GM19438 (cell line): ENCODE measurements at regions not wholly inside any gene's neighbourhood (a gene's known extent, or its start where the extent isn't known, plus 50 kb on each side); places are given as distances from the start of the nearest gene placed in this dataset.
"Not testable (repeated sequence)": the region's sequence is repeated elsewhere in the genome, so short reads cannot be mapped to it uniquely, and the experiment has no call there.

Experiments
- ATAC-seq: cut with Tn5 transposase; IDR thresholded peaks from one replicate; pipeline ENCODE4 v1.9.1; 2021; ENCODE audit warnings: low read depth; ENCODE audit not compliant: unreplicated experiment

DNA sequence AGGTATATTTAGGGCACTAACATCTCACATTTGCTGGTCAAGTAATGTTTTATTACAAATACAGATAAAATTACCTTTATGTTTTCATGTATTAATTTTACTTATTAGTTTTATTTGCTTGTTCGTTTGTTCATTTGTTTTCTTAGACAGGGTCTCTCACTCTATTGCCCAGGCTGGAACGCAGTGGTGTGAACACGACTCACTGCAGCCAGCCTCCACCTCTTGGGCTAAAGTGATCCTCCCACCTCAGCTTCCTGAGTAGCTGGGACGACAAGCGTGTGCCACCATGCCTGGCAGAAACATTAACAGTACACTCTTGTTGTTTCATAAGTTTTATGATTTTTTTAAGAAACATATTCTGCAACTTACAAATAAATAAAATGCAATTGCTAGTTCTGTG, 123.2 kb downstream of the ZNF608 start:
- ATAC-seq: no peak

DNA sequence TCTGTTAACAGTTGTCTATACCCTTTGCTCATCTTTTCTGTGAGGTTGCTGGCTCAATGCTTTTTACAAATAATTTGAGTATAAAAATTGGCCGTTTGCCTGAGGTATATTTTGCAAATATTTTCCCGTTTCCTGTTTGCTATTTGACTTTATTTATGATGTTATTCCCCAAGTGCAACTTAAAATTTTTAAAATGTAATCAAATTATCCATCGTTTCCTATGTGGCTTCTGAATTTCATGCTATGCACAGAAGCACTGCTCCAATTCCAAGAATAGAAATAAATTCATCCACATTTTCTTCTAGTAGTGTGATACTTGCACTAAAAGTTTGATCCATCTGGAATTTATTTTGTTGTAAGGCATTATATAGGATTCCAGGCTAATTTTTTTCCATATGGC, 123.6 kb downstream of the ZNF608 start:
- ATAC-seq: no peak

- ATAC-seq: no peak
Observed at GRCh38 chr5:124621279-124621678, 125.2 kb downstream of the ZNF608 start.

DNA sequence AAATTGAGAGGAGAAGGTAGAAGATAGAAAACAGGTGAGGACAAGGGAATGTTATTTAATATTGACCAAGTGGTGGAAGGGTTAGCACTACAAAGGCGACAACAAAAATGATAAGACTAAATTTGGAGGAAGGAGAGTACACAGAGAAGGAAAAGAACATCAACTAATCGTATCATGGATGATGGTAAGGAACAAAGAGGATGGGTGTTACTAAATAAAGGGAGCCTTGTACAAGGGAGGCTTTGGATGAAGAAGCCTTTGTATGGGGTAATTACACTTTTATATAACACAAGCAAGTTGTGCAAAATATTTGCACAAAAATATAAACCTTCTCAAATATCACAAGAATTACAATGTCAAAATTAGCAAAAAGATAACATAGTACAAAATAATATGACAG, 125.7 kb downstream of the ZNF608 start:
- no peak for ATAC-seq

GRCh38 chr5:124619121-124619520, 127.3 kb downstream of the ZNF608 start:
- no peak for ATAC-seq

DNA sequence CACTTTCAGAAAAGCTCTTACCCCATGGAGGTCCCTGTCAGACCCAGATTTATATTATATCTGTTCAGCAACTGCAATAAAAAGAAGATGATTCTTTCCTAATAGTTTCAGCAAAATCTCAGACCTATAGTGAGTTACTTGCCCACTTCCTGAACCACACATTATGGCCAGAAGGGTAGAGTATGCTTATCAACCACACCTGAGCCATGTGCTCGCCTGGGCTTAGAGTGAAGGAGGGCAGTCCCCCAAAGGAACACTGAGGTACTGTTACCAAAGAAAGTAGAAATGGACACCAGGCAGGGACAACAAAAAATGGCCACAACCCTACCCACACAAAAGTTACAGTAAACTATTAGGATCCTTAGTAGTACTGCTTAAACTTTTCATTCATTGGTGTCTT, 128.7 kb downstream of the ZNF608 start:
- ATAC-seq: no peak

GRCh38 chr5:124614836-124615385, 131.5 kb downstream of the ZNF608 start:
- ATAC-seq: no peak

GRCh38 chr5:124614105-124614504, 132.3 kb downstream of the ZNF608 start:
- ATAC-seq: no peak

- no peak for ATAC-seq
Observed at GRCh38 chr5:124613273-124613953, 133.0 kb downstream of the ZNF608 start.

GRCh38 chr5:124612023-124612422, 134.4 kb downstream of the ZNF608 start:
- ATAC-seq: no peak

DNA sequence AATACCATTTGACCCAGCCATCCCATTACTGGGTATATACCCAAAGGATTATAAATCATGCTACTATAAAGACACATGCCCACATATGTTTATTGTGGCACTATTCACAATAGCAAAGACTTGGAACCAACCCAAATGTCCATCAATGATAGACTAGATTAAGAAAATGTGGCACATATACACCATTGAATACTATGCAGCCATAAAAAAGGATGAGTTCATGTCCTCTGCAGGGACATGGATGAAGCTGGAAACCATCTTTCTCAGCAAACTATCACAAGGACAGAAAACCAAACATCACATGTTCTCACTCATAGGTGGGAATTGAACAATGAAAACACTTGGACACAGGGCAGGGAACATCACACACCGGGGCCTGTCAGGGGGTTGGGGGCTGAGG, 135.2 kb downstream of the ZNF608 start:
- not testable (repeated sequence) for ATAC-seq

- not testable (repeated sequence) for ATAC-seq
Observed at GRCh38 chr5:124609685-124610084, 136.8 kb downstream of the ZNF608 start.

GRCh38 chr5:124606543-124606942, 139.9 kb downstream of the ZNF608 start:
- no peak for ATAC-seq

- no peak for ATAC-seq
Observed at GRCh38 chr5:124606093-124606492, 140.3 kb downstream of the ZNF608 start.

- ATAC-seq: no peak
Observed at GRCh38 chr5:124605541-124605940, 140.9 kb downstream of the ZNF608 start.

DNA sequence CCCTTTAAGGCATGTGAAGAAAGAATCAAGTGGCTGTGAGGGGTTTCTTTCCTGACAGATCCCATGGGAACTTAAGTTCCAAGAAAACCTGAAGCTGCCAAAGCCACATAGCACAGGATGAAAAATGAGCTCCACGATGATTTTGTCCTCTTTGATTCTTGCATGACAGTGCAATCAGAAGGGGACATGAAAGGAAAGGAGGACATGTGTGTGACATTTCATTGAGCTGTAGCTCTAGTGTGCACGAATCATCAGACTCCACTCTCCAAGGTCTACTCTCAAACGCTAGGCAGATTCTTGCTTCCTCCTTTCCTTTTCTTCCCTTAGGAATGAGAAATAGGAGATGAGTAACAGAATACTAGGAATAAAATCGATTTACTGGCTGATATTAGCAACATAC, 142.0 kb downstream of the ZNF608 start:
- ATAC-seq: no peak

DNA sequence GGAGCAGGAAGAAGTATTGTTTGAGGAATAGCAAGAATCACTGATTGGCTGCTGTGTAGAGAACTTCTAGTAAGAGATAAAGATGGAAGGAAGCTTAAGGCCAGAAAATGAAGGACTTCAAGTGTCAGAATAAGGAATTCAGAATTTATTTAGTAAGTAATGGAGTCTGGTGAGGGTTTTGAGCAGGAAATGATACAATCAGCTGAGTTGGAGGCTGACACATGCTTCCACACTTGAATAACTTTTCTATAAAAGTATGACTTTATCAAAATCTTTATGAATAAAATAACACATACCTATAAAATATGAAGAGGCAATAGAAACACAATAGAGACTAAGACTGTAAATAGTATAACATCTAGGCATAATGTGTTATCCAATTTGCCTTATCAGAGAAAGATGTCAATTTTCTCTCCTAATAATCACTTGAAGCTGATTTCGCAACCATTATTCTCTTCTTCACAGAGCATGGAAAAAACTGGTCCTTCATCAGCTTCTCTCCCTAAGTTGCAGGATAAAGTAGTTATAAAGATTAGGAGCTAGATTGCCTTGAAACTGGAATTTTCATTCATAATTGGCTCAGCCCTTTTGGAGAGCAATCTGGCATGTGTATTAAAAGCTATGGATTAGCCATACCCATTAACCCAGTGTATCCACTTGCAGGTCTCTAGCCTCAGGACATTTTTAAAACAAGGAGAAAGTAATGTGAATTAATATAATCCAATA, 143.4 kb downstream of the ZNF608 start:
- no peak for ATAC-seq

DNA sequence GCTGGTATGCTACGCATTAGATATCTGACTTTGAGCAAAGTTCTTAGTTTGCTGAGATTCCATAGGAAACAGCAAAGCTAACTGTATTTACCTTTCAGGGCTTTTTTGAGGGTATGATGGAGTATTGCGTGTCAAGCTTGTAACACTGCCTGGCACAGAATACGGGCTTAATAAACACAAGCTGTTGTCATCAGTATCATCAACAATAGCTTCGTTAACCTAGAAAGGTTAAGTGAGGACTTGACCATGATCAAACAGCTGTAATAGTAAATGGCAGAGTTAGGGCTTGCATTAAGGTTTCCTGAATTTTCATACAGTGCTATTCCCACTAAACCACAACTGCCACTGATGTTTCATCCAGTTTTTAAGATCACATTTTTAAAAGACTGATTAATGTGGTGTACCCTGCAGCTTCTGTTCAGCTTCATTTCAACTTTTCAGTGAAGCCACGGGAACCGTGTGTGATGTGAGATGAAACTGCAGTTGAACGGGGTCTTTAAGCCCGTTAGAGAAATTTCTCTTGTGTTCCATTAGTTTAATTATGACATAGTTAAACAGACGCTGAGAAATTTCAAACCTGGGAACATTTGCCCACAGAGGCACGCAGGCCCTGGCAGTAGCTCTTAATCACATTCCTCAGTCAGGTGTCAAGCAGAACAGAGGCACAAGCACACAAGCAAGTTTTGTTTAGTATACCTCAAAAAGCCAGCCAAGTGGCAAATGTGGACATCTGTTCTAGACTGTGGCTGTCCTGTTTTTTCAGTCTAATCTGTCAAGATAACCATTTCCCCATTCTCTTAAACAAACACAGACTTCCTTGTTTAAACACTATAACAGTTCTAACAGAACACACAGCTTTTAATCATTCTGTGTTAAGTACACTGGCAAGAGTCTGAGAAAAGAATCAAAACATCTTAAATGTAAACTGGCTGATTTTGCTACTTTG, 147.1 kb downstream of the ZNF608 start:
- ATAC-seq: no peak

DNA sequence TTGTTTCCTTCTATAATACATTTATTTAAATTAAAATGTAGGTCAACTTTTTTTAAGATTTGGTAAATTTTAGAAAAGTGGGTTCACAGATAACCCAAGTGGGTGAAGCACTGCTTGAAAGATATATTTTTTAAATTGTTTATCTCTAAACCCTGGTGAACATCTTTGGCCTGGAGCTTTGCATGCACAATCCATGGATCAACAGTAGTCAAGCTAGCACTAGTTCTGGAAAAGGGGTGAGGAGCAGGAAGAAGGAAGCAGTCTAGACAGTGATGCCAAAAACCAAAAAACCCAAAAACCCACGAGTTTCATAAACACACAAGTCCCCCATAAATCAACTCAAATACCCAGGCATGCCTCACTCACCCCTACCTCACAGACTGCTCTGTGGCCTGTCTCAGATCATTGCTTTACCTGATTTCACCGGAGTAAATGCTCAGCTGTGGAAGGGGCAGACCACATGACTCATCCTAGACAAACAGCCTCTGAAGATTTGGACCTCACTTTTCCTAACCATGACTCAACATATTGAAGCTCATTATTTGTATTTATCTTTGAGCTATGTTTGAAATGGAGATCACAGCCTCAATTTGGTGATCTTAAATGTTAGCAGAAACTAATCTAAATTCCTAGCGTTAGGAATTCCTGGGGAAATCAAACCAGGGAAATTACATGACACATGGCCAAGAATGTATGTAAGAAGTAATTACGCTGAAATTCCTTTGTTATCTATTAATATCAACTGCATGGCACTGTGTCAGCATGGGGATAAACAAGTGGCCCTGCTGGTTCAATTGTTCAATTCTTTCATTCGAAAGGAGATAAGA, 149.6 kb downstream of the ZNF608 start:
- ATAC-seq: no peak

- no peak for ATAC-seq
Observed at GRCh38 chr5:124593952-124594351, 152.5 kb downstream of the ZNF608 start.
